H7 (cell line): ENCODE measurements at regions not wholly inside any gene's neighbourhood (a gene's known extent, or its start where the extent isn't known, plus 50 kb on each side); places are given as distances from the start of the nearest gene placed in this dataset.

Experiments
- DNase-seq: peaks from one replicate; pipeline ENCODE4 v3.0.0; 2012
- H3K27me3 ChIP-seq: 2 replicates; pipeline ENCODE4 v1.6.0; 2011; ENCODE audit warnings: mild to moderate bottlenecking, low read length; ENCODE audit not compliant: control insufficient read depth, insufficient read depth
- H3K36me3 ChIP-seq: replicated peaks from 2 replicates; pipeline ENCODE4 v1.5.1; 2011; ENCODE audit warnings: low read length; ENCODE audit not compliant: control insufficient read depth, insufficient read depth
- H3K4me3 ChIP-seq: 2 replicates; pipeline ENCODE4 v1.5.1; 2011; ENCODE audit warnings: low read depth, mild to moderate bottlenecking, control low read depth, low read length, moderate library complexity; ENCODE audit not compliant: insufficient read depth

DNA sequence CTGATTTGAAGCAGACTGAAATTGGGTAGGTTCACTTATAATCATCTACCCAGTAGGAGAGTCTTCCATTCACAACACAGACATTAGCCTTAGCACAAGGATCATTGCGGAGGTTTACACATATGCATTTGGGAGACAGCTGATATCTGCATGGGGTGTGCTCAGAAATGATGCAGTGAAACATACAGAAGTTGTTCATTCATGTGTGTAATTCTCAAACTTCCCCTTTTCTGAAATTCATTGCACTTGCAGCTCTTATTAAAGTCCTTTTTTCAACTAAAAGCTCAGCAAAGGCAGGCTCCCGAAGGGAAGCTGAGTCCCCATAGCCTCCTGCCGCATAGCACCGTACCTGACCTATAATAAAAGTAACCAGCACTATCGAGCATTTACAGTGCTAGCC, 218.3 kb upstream of the CRY1 start:
- DNase-seq: no peak
- no peaks in the 10 kb centered on the region; the same call in 1 of the 2 replicates for H3K27me3 ChIP-seq
- no peak overlapping the region for H3K4me3 ChIP-seq
- H3K36me3 ChIP-seq: no peaks in the 10 kb centered on the region

DNA sequence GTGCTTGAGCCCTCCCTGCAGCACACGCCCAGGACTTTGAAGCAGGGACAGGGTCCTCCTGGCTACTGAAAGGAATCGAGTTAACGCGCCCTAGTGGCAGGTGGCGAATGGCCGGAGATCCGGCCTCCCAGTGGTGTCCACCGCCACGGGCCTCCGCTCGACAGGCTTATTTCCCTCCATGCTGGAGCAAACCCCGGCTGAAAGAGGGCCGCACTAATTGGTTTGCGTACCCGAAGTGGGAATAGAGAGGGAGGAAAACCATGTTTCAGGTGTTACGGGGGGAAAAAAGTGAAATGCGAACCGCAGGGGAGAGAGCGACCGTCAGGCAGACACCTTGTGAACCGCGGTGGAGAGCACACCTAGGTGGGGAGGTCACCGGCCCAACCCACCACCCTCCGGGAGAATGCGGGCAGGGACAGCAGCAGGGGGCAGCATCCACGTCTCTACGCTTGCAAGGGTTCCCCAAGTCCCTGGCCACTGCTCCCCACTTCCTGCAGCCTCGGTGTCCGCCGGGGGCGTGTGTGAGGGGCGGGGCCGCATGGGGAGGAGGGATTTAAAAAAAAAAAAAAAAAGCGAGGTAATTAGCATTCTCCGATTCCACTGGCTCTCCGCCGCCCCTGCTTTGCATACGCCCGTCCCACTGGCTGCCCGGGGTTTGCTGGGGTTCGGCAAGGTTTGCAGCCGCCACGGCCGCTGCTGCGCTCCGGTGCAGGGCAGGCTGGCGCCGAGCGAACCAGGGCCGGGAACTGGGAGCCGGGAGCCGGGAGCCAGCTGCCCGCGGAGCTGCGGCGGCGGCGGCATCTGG, 224.6 kb upstream of the CRY1 start:
- Histone ChIP-seq H3K27me3 (peaks cover 47% of the 10 kb centered on the region), H3K36me3 (no peaks in the 10 kb centered on the region), H3K4me3 (peak overlapping the region; percentile 77)
- peak; percentile 97 for DNase-seq

DNA sequence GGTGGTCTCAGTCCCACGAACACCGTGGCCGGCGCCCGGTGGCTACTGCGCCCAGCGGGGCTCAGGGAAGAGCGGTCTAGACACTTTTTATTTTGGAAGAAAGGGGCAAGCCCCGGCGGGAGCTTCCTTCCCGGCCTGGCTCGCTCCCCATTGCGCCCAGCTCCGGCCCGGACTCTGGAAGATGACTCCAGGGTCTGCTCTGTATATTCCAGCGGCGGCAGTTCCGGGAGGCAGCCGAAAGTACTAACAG, 225.1 kb upstream of the CRY1 start:
- H3K27me3 ChIP-seq: peaks cover 47% of the 10 kb centered on the region
- H3K4me3 ChIP-seq: peak overlapping the region; percentile 66
- DNase-seq: no peak
- no peaks in the 10 kb centered on the region for H3K36me3 ChIP-seq

DNA sequence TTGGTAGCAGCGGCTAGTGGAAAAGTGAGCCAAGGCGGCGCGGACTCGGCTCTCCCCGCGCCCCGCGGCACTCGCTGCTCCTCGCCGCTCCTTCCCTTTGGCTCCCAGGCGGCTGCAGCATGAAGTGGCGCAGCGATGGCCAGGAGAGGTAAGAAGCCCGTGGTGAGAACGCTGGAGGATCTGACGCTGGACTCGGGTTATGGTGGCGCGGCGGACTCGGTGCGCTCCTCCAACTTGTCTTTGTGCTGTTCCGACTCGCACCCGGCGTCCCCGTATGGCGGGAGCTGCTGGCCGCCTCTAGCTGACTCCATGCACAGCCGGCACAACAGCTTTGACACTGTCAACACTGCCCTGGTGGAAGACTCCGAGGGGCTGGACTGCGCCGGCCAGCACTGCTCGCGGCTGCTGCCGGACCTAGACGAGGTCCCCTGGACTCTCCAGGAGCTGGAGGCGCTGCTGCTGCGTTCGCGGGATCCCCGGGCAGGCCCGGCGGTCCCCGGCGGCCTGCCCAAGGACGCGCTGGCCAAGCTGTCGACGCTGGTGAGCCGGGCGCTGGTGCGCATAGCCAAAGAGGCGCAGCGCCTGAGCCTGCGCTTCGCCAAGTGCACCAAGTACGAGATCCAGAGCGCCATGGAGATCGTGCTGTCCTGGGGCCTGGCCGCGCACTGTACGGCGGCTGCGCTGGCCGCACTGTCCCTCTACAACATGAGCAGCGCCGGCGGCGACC, 225.6 kb upstream of the CRY1 start:
- peak; percentile 71 for DNase-seq
- Histone ChIP-seq H3K27me3 (peaks cover 47% of the 10 kb centered on the region), H3K36me3 (no peaks in the 10 kb centered on the region), H3K4me3 (peak overlapping the region; percentile 66)

DNA sequence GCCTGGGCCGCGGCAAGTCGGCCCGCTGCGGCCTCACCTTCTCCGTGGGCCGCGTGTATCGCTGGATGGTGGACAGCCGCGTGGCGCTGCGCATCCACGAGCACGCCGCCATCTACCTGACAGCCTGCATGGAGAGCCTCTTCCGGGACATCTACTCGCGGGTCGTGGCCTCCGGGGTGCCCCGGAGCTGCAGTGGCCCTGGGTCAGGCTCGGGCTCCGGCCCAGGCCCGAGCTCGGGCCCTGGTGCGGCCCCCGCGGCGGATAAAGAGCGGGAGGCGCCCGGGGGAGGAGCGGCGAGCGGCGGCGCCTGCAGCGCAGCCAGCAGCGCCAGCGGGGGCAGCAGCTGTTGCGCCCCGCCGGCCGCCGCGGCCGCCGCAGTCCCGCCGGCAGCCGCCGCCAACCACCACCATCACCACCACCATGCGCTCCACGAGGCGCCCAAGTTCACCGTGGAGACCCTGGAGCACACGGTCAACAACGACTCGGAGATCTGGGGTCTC, 226.2 kb upstream of the CRY1 start:
- peak; percentile 75 for DNase-seq
- H3K36me3 ChIP-seq: no peaks in the 10 kb centered on the region
- peak overlapping the region; percentile 66 for H3K4me3 ChIP-seq
- peaks cover 47% of the 10 kb centered on the region for H3K27me3 ChIP-seq

DNA sequence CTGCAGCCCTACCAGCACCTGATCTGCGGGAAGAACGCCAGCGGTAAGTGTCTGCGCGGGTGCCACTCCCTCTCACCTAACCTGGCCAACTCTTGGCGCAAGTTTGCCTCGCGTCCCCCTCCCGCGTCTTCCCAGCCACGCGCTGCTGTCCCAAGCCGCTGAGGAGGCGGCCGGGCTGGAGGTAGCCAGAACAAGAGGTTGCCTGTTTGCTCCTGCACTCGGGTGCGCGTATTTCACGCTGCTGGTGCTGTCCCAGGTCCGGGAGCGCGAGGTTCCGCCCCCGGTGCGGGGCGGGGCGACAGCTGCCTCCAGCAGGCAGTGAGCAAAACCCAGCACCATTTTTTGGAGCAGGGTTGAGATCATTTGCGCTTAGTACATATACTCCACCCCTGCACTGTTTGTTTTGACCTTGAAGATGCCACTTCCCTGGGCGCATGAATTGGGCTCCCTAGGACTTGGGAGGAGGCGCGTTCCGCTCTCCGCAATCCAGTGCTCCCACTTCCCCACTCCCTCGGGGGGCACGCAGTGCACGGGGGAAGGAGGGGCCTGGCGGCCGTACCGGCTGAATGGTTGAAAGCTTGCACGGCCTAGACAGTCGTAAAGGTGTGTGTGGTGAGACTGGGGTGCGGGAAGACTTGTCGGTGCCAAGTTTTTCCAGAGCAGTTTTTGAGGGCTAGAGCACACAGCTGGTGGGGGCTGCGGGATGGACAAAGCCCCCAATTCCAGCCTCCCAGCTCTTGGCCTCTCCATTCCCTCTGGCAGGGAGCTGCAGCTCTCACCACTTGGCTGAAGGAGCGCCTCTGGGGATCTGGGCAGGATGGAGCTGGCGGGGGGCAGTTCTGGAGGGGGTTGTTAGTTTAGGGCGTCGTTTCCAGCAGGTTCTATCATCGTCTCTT, 226.9 kb upstream of the CRY1 start:
- Histone ChIP-seq H3K36me3 (no peaks in the 10 kb centered on the region), H3K4me3 (peak overlapping the region; percentile 66), H3K27me3 (peaks cover 47% of the 10 kb centered on the region)
- peak; percentile 84 for DNase-seq

DNA sequence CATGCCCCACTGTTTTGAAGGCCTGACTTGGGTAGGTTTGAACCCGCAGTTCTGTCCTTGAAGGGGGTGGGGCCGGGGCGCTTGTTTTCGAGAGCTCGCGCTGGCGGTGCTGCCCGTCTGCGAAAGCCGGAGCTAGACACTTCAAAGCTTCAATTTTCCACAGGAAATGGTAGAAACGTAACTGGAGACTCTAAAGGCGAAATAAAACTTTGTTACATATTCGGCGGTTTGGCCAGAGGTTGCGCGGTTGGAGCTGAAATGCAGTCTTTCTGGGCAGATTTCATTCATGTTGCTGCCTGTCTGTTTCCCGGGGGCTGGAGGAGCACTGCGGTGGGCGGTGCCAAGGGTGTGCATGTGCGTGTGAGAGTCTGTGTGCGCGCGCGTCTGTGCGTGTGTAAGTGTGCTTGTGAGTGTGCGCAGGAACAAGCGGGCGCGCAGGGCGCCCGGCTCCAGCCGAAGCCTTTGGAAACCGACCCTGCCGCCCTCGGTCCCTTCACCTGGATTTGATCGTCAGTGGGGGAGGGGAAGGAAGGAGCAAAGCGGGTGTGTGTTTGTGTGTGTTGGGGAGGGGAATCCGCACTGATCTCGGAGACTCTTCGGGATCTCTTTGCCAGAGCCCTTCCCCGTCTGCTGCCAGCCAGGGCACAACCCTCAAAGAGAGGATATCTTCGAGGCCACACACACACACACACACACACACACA, 227.7 kb upstream of the CRY1 start:
- peak overlapping the region; percentile 66 for H3K4me3 ChIP-seq
- peak; percentile 76 for DNase-seq
- H3K27me3 ChIP-seq: peaks cover 47% of the 10 kb centered on the region
- no peaks in the 10 kb centered on the region for H3K36me3 ChIP-seq

DNA sequence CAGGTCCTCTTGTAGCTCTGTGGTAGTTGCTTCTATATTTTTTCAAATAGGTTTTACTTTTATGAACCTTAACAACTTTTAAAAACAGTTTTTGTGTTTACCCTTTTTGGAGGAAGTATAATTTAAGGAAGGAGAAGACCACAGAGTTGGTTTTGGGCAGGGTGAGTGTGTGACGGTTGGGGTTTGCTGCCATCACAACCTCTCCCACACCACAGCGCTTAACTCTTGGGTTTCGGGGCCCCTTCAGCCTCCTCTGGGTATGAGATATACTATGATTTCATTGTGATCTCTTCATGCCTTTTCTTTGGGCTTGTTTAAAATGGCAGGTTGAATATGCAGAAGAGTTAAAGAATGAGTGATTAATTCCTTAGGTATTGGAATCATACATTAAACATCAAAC, 228.7 kb upstream of the CRY1 start:
- Histone ChIP-seq H3K36me3 (no peaks in the 10 kb centered on the region), H3K4me3 (no peak overlapping the region), H3K27me3 (peaks cover 47% of the 10 kb centered on the region)
- DNase-seq: no peak

DNA sequence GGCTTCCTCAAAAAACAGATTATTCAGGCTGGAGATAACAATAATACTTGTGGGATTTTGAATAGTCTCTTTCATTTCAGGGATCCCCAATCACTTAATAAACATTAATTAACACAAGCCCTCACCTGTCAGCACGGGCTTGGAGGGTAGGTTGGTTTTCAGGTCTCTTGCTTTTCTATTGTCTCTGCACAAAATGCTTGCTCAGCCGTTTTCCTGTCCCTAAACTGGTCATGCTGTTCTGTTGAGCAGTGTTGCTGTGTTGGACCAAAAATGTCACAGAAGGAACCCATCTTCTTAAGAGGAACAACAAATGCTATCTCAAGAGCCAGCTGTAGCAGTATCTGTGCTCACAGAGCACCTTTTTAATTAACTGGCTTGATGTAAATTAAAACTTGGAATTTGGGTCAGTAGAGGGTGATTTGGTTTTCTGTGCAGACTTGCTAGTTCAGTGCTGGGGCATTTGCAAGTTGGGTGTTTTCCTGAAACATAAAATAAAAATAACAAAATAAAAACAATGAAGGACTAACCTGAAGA, 231.8 kb upstream of the CRY1 start:
- H3K27me3 ChIP-seq: peaks cover 24% of the 10 kb centered on the region
- H3K36me3 ChIP-seq: no peaks in the 10 kb centered on the region
- no peak overlapping the region for H3K4me3 ChIP-seq
- DNase-seq: no peak

DNA sequence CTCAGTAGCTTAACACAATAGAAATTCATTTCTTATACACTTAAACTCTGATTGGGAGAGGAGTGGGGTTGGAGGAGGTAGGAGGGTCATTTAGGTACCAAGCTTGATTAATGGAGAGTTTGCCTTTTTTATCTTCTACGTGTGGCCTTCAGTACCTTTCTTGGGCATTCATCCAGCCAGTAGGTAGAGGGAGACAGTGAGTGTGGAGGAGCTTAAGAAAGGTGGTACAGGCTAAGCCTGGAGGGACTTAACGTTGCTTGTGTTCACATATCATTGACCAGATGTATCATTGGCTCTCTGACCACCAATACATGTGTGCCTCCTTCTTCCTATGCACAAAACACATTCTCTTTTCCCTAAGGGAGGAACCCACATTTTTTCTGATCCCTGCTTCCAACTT, 232.9 kb upstream of the CRY1 start:
- H3K36me3 ChIP-seq: no peaks in the 10 kb centered on the region
- no peak overlapping the region for H3K4me3 ChIP-seq
- DNase-seq: peak; percentile 40
- H3K27me3 ChIP-seq: peaks cover 14% of the 10 kb centered on the region

DNA sequence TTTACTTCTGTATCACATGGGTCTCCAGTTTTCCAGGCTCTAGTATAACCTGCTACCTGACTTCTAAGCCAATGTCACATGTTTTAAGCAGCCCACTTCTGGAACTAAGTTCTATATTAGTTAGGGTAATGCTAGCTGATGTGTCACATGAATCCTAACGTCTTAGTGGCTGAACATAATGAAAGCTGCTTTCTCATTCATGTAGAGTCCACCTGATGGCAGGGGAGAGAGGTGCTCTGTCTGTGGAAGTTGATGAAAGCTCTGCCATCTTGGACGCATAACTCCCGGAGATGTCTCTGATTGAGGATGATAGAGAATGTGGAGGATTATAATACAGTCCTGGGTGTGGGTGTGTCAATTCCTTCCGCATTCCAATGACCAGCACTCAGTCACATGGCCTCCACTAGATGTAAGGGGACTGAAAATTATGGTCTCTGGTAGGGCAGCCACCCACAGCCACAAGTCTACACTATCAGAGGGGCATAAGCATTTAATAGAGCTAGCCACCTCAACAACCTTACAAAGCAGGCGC, 234.4 kb upstream of the CRY1 start:
- no peaks in the 10 kb centered on the region for H3K36me3 ChIP-seq
- H3K27me3 ChIP-seq: no peaks in the 10 kb centered on the region
- DNase-seq: no peak
- H3K4me3 ChIP-seq: no peak overlapping the region

DNA sequence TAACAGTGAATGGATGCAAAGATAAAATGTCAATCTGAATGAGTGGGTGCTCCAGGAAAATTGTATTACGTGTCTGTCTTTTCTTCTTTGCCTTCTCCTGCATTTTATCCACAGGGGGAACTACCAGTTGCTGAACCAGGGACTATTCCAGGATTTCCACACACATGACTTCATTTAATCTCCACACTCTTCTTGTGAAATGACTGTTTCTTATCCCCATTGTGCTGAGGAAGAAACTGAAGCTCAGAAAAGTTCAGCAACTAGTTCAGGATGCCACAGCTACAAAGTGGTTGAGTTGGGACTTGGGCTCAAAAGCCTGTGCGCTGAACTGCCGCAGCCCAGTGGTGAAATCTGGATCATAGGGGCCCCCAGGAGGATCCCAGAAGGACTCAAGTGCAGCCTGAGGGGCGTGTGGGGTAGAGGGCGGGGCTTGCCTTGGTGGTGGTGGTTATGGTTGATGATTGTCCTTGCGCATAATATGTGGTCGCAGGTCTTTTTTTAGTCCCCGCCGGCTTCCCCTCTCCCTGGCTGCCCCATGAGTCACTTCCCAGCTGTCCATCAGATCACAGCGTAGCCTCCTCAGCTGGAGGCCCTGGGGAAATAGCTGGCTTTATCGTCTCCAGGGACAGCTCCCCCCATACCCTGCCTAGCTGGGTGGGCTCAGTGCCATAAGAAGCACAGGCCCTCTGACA, 235.2 kb upstream of the CRY1 start:
- Histone ChIP-seq H3K4me3 (no peak overlapping the region), H3K36me3 (no peaks in the 10 kb centered on the region), H3K27me3 (no peaks in the 10 kb centered on the region)
- DNase-seq: no peak

DNA sequence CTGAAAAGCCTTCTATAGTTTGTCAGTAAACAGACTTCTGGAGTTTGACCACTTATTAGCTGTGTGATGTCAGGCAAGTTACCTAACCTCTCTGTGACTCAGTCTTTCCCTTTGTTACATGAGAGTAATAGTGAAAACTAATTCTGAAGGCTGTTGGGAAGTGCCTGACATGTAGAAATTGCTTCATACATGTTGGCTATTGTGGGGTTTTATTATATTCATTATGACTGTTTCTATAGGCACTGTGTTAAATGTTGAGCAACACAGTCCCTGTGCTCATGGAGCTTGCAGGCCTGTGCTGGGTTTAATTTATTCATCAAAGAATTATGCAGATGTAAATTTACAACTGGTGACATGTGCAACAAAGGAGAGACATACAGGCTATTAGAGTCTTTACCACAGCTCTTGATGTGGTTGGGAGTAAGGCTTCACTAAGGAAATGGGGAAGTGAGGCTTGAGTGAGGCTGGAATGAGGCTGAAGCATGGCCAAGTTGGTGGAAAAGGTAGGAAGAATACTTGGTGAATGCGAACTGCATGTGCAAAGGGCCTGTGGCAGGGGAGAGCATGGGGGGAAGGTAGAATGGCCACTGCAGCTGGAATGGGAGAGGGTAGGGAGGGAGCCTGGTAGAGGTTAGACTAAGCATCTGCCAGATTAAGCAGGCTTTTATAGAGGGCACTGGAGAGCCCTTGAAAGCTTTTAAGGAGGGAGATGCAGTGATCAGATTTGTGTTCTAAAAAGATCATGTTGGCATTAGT, 236.4 kb upstream of the CRY1 start:
- Histone ChIP-seq H3K36me3 (no peaks in the 10 kb centered on the region), H3K4me3 (no peak overlapping the region), H3K27me3 (no peaks in the 10 kb centered on the region)
- DNase-seq: no peak
